ENCODE measurements at regions not wholly inside any gene's neighbourhood (a gene's known extent, or its start where the extent isn't known, plus 50 kb on each side); places are given as distances from the start of the nearest gene placed in this dataset.
"Not testable (repeated sequence)": the region's sequence is repeated elsewhere in the genome, so short reads cannot be mapped to it uniquely, and the experiment has no call there.

GRCh38 chr2:90238505-90239230 is 1547.2 kb downstream of the RPIA start:
- DNase-seq: not testable (repeated sequence)

- not testable (repeated sequence) for DNase-seq
Measured at GRCh38 chr2:90239769-90240168, 1548.3 kb downstream of the RPIA start.

- DNase-seq: not testable (repeated sequence)
Measured at GRCh38 chr2:90244902-90245765, 1553.7 kb downstream of the RPIA start.

GRCh38 chr2:90248400-90248799 is 1556.9 kb downstream of the RPIA start:
- DNase-seq: not testable (repeated sequence)

- DNase-seq: not testable (repeated sequence)
Measured at GRCh38 chr2:90250350-90250749, 1558.9 kb downstream of the RPIA start.

GRCh38 chr2:90251576-90251975 is 1560.1 kb downstream of the RPIA start:
- not testable (repeated sequence) for DNase-seq

- DNase-seq: not testable (repeated sequence)
Measured at GRCh38 chr2:90253306-90253705, 1561.8 kb downstream of the RPIA start.

GRCh38 chr2:90266888-90267287 is 1575.4 kb downstream of the RPIA start:
- DNase-seq: not testable (repeated sequence)

GRCh38 chr2:90287751-90288150 is 1596.3 kb downstream of the RPIA start:
- not testable (repeated sequence) for DNase-seq

GRCh38 chr2:90288396-90288795 is 1596.9 kb downstream of the RPIA start:
- DNase-seq: not testable (repeated sequence)

- not testable (repeated sequence) for DNase-seq
Measured at GRCh38 chr2:90289291-90289980, 1598.0 kb downstream of the RPIA start.

- DNase-seq: not testable (repeated sequence)
Measured at GRCh38 chr2:90290701-90291100, 1599.2 kb downstream of the RPIA start.

- not testable (repeated sequence) for DNase-seq
Measured at GRCh38 chr2:90291168-90291883, 1599.9 kb downstream of the RPIA start.

- DNase-seq: not testable (repeated sequence)
Measured at GRCh38 chr2:90291934-90292333, 1600.5 kb downstream of the RPIA start.

- not testable (repeated sequence) for DNase-seq
Measured at GRCh38 chr2:90292451-90292850, 1601.0 kb downstream of the RPIA start.

GRCh38 chr2:90293224-90293623 is 1601.8 kb downstream of the RPIA start:
- DNase-seq: not testable (repeated sequence)

- DNase-seq: not testable (repeated sequence)
Measured at GRCh38 chr2:90293806-90294205, 1602.3 kb downstream of the RPIA start.

- DNase-seq: not testable (repeated sequence)
Measured at GRCh38 chr2:90295036-90295750, 1603.7 kb downstream of the RPIA start.

- not testable (repeated sequence) for DNase-seq
Measured at GRCh38 chr2:90296484-90296777, 1605.0 kb downstream of the RPIA start.

GRCh38 chr2:90297701-90298100 is 1606.2 kb downstream of the RPIA start:
- not testable (repeated sequence) for DNase-seq

- not testable (repeated sequence) for DNase-seq
Measured at GRCh38 chr2:90298126-90298755, 1606.8 kb downstream of the RPIA start.
